ENCODE measurements at regions not wholly inside any gene's neighbourhood (a gene's known extent, or its start where the extent isn't known, plus 50 kb on each side); places are given as distances from the start of the nearest gene placed in this dataset.
A peak's percentile ranks its signal among the peaks of the same experiment; 100 is the strongest.

- no CpG with 5 or more reads among the region's 3 CpGs for WGBS (ENCODE audit: insufficient coverage)
- no peak for DNase-seq (ENCODE audit: low read depth in 4 of 6, low spot score in 6 of 6)
- H3K4me1 ChIP-seq (ENCODE audit: control insufficient read depth, insufficient read depth, low read length), result no peaks in the 10 kb centered on the region
- H3K27me3 ChIP-seq (ENCODE audit: control insufficient read depth, insufficient read depth, low read length), result no peaks in the 10 kb centered on the region
- no peak overlapping the region for H3K4me3 ChIP-seq (ENCODE audit: low read depth, low read length)
- H3K27ac ChIP-seq (ENCODE audit: low read depth, low read length), result no peak overlapping the region
- H3K36me3 ChIP-seq (ENCODE audit: control insufficient read depth, insufficient read depth, low read length), result no peaks in the 10 kb centered on the region
- H3K9me3 ChIP-seq (ENCODE audit: control insufficient read depth, insufficient read depth, low read length), result no peaks in the 10 kb centered on the region
Observed at GRCh38 chr4:179585761-179586160, 2143.5 kb upstream of the AGA start.

GRCh38 chr4:179586460-179586859 lies 2144.2 kb upstream of the AGA start:
- Histone ChIP-seq H3K4me1 (ENCODE audit: control insufficient read depth, insufficient read depth, low read length) (no peaks in the 10 kb centered on the region), H3K4me3 (ENCODE audit: low read depth, low read length) (no peak overlapping the region), H3K27ac (ENCODE audit: low read depth, low read length) (no peak overlapping the region), H3K36me3 (ENCODE audit: control insufficient read depth, insufficient read depth, low read length) (no peaks in the 10 kb centered on the region), H3K9me3 (ENCODE audit: control insufficient read depth, insufficient read depth, low read length) (no peaks in the 10 kb centered on the region), H3K27me3 (ENCODE audit: control insufficient read depth, insufficient read depth, low read length) (no peaks in the 10 kb centered on the region)
- 97% methylated on average over 8 of the region's 8 CpGs for WGBS (ENCODE audit: insufficient coverage)
- no peak for DNase-seq (ENCODE audit: low read depth in 4 of 6, low spot score in 6 of 6)

DNA sequence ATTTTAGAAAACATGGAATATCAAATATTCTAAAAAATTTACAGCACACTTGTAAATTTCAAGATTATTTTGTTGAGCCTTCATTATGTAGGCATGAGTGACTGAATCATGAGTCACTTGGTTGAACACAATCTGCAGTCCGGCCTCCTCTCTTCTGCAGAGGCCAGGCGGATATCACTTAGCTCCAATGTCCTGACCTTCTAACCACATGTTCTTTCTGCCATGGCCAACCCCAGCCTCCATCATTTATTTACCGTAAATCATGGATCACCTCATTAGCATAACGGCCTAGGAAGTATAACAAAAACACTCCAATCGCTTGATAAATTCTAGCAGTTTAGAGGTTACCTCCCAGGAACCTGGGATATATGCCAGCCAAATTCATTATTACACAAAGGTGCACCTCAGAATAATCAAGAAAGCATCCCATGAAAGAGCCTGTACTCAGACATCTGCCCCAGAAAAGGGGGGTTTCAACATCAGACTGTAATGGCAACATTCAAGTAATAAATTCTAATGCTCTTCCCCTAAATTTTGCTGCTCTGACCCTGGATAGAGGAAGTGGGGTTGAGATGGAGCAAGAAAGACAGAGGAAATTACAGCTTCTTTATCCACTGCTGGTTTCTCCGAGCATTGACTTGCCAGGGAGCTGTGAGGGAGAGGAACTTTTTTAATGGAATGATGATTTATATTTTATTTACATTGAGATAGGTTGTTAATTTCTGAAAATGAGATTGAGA lies 2153.6 kb upstream of the AGA start:
- whole genome bisulfite sequencing (ENCODE audit: insufficient coverage), result 98% methylated on average over 5 of the region's 6 CpGs
- DNase-seq (ENCODE audit: low read depth in 4 of 6, low spot score in 6 of 6), result no peak
- Histone ChIP-seq H3K27me3 (ENCODE audit: control insufficient read depth, insufficient read depth, low read length) (no peaks in the 10 kb centered on the region), H3K27ac (ENCODE audit: low read depth, low read length) (no peak overlapping the region), H3K4me3 (ENCODE audit: low read depth, low read length) (no peak overlapping the region), H3K36me3 (ENCODE audit: control insufficient read depth, insufficient read depth, low read length) (no peaks in the 10 kb centered on the region), H3K4me1 (ENCODE audit: control insufficient read depth, insufficient read depth, low read length) (no peaks in the 10 kb centered on the region), H3K9me3 (ENCODE audit: control insufficient read depth, insufficient read depth, low read length) (no peaks in the 10 kb centered on the region)

DNA sequence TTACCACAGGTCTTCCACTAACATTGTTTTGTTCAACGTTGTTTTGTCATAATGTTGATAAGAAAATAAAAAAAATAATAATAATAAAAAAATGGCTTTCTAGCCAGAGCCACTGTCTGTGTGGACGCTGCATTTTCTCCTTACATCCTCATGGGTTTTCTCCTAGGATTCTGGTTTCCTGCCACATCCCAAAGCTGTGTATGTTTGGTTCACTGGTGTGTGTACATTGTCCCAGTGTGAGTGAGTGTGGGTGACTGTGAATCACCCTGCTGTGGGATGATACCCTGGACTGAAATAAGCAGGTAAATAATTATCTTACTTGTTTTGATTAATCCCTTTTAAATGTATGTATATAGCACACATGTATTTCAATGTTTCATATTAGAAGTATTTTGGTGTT lies 2154.4 kb upstream of the AGA start:
- no peaks in the 10 kb centered on the region for H3K36me3 ChIP-seq (ENCODE audit: control insufficient read depth, insufficient read depth, low read length)
- DNase-seq (ENCODE audit: low read depth in 4 of 6, low spot score in 6 of 6), result no peak
- no CpG with 5 or more reads among the region's 2 CpGs for WGBS (ENCODE audit: insufficient coverage)
- no peak overlapping the region for H3K4me3 ChIP-seq (ENCODE audit: low read depth, low read length)
- H3K4me1 ChIP-seq (ENCODE audit: control insufficient read depth, insufficient read depth, low read length), result no peaks in the 10 kb centered on the region
- H3K27me3 ChIP-seq (ENCODE audit: control insufficient read depth, insufficient read depth, low read length), result no peaks in the 10 kb centered on the region
- no peak overlapping the region for H3K27ac ChIP-seq (ENCODE audit: low read depth, low read length)
- H3K9me3 ChIP-seq (ENCODE audit: control insufficient read depth, insufficient read depth, low read length), result no peaks in the 10 kb centered on the region

GRCh38 chr4:179597301-179597700 lies 2155.1 kb upstream of the AGA start:
- no peak for DNase-seq (ENCODE audit: low read depth in 4 of 6, low spot score in 6 of 6)
- Histone ChIP-seq H3K27ac (ENCODE audit: low read depth, low read length) (no peak overlapping the region), H3K9me3 (ENCODE audit: control insufficient read depth, insufficient read depth, low read length) (no peaks in the 10 kb centered on the region), H3K4me3 (ENCODE audit: low read depth, low read length) (no peak overlapping the region), H3K27me3 (ENCODE audit: control insufficient read depth, insufficient read depth, low read length) (no peaks in the 10 kb centered on the region), H3K4me1 (ENCODE audit: control insufficient read depth, insufficient read depth, low read length) (no peaks in the 10 kb centered on the region), H3K36me3 (ENCODE audit: control insufficient read depth, insufficient read depth, low read length) (no peaks in the 10 kb centered on the region)
- 48% methylated on average over 2 of the region's 2 CpGs for WGBS (ENCODE audit: insufficient coverage)

DNA sequence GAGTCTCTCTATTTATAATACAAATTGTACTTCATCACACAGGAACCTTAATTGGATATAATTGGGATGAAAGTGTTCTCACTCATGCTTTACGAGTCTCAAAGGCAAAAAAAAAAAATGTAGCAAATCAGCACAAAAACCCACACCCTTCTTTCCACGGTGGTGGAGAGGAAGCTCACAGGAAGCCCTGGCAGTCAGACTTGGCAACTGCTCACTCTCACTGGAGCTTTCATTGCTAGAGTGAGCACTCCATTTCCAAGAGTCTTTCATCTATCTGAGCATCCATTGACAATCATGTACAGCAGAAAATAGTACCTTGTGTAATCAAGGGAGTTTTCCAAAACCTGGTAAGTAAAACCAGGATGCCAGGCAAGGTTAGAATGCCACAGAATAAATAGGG lies 2159.4 kb upstream of the AGA start:
- Histone ChIP-seq H3K4me3 (ENCODE audit: low read depth, low read length) (no peak overlapping the region), H3K36me3 (ENCODE audit: control insufficient read depth, insufficient read depth, low read length) (no peaks in the 10 kb centered on the region), H3K27me3 (ENCODE audit: control insufficient read depth, insufficient read depth, low read length) (no peaks in the 10 kb centered on the region), H3K4me1 (ENCODE audit: control insufficient read depth, insufficient read depth, low read length) (no peaks in the 10 kb centered on the region), H3K27ac (ENCODE audit: low read depth, low read length) (no peak overlapping the region), H3K9me3 (ENCODE audit: control insufficient read depth, insufficient read depth, low read length) (no peaks in the 10 kb centered on the region)
- WGBS (ENCODE audit: insufficient coverage), result 0% methylated on average over 1 of the region's 2 CpGs
- DNase-seq (ENCODE audit: low read depth in 4 of 6, low spot score in 6 of 6), result peak in 3 of 6 donors; percentile 4 to 50 (median 27)

- no peaks in the 10 kb centered on the region for H3K4me1 ChIP-seq (ENCODE audit: control insufficient read depth, insufficient read depth, low read length)
- WGBS (ENCODE audit: insufficient coverage), result no CpG with 5 or more reads among the region's 5 CpGs
- no peak for DNase-seq (ENCODE audit: low read depth in 4 of 6, low spot score in 6 of 6)
- no peaks in the 10 kb centered on the region for H3K36me3 ChIP-seq (ENCODE audit: control insufficient read depth, insufficient read depth, low read length)
- no peaks in the 10 kb centered on the region for H3K27me3 ChIP-seq (ENCODE audit: control insufficient read depth, insufficient read depth, low read length)
- H3K9me3 ChIP-seq (ENCODE audit: control insufficient read depth, insufficient read depth, low read length), result no peaks in the 10 kb centered on the region
- H3K27ac ChIP-seq (ENCODE audit: low read depth, low read length), result no peak overlapping the region
- H3K4me3 ChIP-seq (ENCODE audit: low read depth, low read length), result no peak overlapping the region
Observed at GRCh38 chr4:179605196-179605595, 2163.0 kb upstream of the AGA start.

- no peaks in the 10 kb centered on the region for H3K4me1 ChIP-seq (ENCODE audit: control insufficient read depth, insufficient read depth, low read length)
- 100% methylated on average over 1 of the region's 4 CpGs for WGBS (ENCODE audit: insufficient coverage)
- no peak for DNase-seq (ENCODE audit: low read depth in 4 of 6, low spot score in 6 of 6)
- H3K4me3 ChIP-seq (ENCODE audit: low read depth, low read length), result no peak overlapping the region
- no peak overlapping the region for H3K27ac ChIP-seq (ENCODE audit: low read depth, low read length)
- no peaks in the 10 kb centered on the region for H3K36me3 ChIP-seq (ENCODE audit: control insufficient read depth, insufficient read depth, low read length)
- no peaks in the 10 kb centered on the region for H3K9me3 ChIP-seq (ENCODE audit: control insufficient read depth, insufficient read depth, low read length)
- no peaks in the 10 kb centered on the region for H3K27me3 ChIP-seq (ENCODE audit: control insufficient read depth, insufficient read depth, low read length)
Observed at GRCh38 chr4:179607003-179607402, 2164.8 kb upstream of the AGA start.

- DNase-seq (ENCODE audit: low read depth in 4 of 6, low spot score in 6 of 6), result no peak
- H3K9me3 ChIP-seq (ENCODE audit: control insufficient read depth, insufficient read depth, low read length), result no peaks in the 10 kb centered on the region
- no peaks in the 10 kb centered on the region for H3K36me3 ChIP-seq (ENCODE audit: control insufficient read depth, insufficient read depth, low read length)
- no peaks in the 10 kb centered on the region for H3K27me3 ChIP-seq (ENCODE audit: control insufficient read depth, insufficient read depth, low read length)
- no peak overlapping the region for H3K27ac ChIP-seq (ENCODE audit: low read depth, low read length)
- H3K4me3 ChIP-seq (ENCODE audit: low read depth, low read length), result no peak overlapping the region
- H3K4me1 ChIP-seq (ENCODE audit: control insufficient read depth, insufficient read depth, low read length), result no peaks in the 10 kb centered on the region
- WGBS (ENCODE audit: insufficient coverage), result 86% methylated on average over 1 of the region's 4 CpGs
Observed at GRCh38 chr4:179615704-179616103, 2173.5 kb upstream of the AGA start.

GRCh38 chr4:179618966-179619365 lies 2176.7 kb upstream of the AGA start:
- H3K4me3 ChIP-seq (ENCODE audit: low read depth, low read length), result no peak overlapping the region
- no peaks in the 10 kb centered on the region for H3K36me3 ChIP-seq (ENCODE audit: control insufficient read depth, insufficient read depth, low read length)
- no peaks in the 10 kb centered on the region for H3K27me3 ChIP-seq (ENCODE audit: control insufficient read depth, insufficient read depth, low read length)
- DNase-seq (ENCODE audit: low read depth in 4 of 6, low spot score in 6 of 6), result no peak
- H3K27ac ChIP-seq (ENCODE audit: low read depth, low read length), result no peak overlapping the region
- no peaks in the 10 kb centered on the region for H3K9me3 ChIP-seq (ENCODE audit: control insufficient read depth, insufficient read depth, low read length)
- no peaks in the 10 kb centered on the region for H3K4me1 ChIP-seq (ENCODE audit: control insufficient read depth, insufficient read depth, low read length)
- WGBS (ENCODE audit: insufficient coverage), result no CpG with 5 or more reads among the region's 1 CpG

Data from spinal cord (tissue), 9 donors.